Left cardiac atrium (tissue), 4 donors: ENCODE measurements at regions not wholly inside any gene's neighbourhood (a gene's known extent, or its start where the extent isn't known, plus 50 kb on each side); places are given as distances from the start of the nearest gene placed in this dataset.
"Not testable (repeated sequence)": the region's sequence is repeated elsewhere in the genome, so short reads cannot be mapped to it uniquely, and the experiment has no call there.

ENCODE experiments used
- ATAC-seq, 2 donors: fragments of 200-7000 bp; cut with Tn5 transposase; one replicate each; pipeline ENCODE4 v1.9.1; 2020; ENCODE audit warnings: mild to moderate bottlenecking in 2 of 2, moderate library complexity in 2 of 2
- DNase-seq: peaks from one replicate; pipeline ENCODE4 v3.0.0-alpha.2; 2020
- intact Hi-C, 2 donors: fragments of 100-400 bp; cut with DNase I; formaldehyde crosslinking; loops; one replicate each; pipeline versions ENCODE4 v1.14.1 to v1.15.1; 2022 to 2023
- donor health status: DM: no; HTN: yes; CAD: no.
- donor health status: DM: no; HTN: yes; CAD: no; lungs with severe emphysema.
- donor health status: DM: yes; HTN: yes; CAD: no.
- donor health status: Dilated cardiomyopathy.

- DNase-seq, result no peak
- intact Hi-C loops, result no loop called here
- no peak for ATAC-seq
Observed at GRCh38 chr11:70597751-70598625, 199.7 kb downstream of the CTTN start.

GRCh38 chr11:70600911-70601415 is 202.6 kb downstream of the CTTN start:
- intact Hi-C loops, ATAC-seq, DNase-seq: not testable (repeated sequence)

- ATAC-seq (no peak), DNase-seq (no peak)
- intact Hi-C loops, result no loop called here
Observed at GRCh38 chr11:70601861-70602538, 203.7 kb downstream of the CTTN start.

- intact Hi-C loops, result no loop called here
- ATAC-seq (no peak), DNase-seq (no peak)
Observed at GRCh38 chr11:70603114-70603755, 204.9 kb downstream of the CTTN start.

GRCh38 chr11:70603756-70604211 is 205.5 kb downstream of the CTTN start:
- intact Hi-C loops, result no loop called here
- no peak for ATAC-seq
- no peak for DNase-seq

GRCh38 chr11:70604221-70604620 is 205.9 kb downstream of the CTTN start:
- intact Hi-C loops, result no loop called here
- no peak for ATAC-seq

GRCh38 chr11:70604630-70605467 is 206.5 kb downstream of the CTTN start:
- ATAC-seq, result no peak
- no peak for DNase-seq
- intact Hi-C loops, result no loop called here

More at GRCh38 chr11:70604221-70604620, 205.9 kb downstream of the CTTN start:
- no peak for DNase-seq

- intact Hi-C loops, result no loop called here
- ATAC-seq (no peak), DNase-seq (no peak)
Observed at GRCh38 chr11:70605468-70605815, 207.1 kb downstream of the CTTN start.

- intact Hi-C loops, result no loop called here
- ATAC-seq (no peak), DNase-seq (no peak)
Observed at GRCh38 chr11:70605846-70606245, 207.5 kb downstream of the CTTN start.

GRCh38 chr11:70606248-70606950 is 208.1 kb downstream of the CTTN start:
- DNase-seq (no peak), ATAC-seq (no peak)
- intact Hi-C loops, result no loop called here

GRCh38 chr11:70606951-70607330 is 208.6 kb downstream of the CTTN start:
- DNase-seq (no peak), ATAC-seq (no peak)
- intact Hi-C loops, result no loop called here

GRCh38 chr11:70607561-70607960 is 209.2 kb downstream of the CTTN start:
- ATAC-seq (no peak), DNase-seq (no peak)
- intact Hi-C loops, result no loop called here

GRCh38 chr11:70608568-70609470 is 210.5 kb downstream of the CTTN start:
- DNase-seq (no peak), ATAC-seq (no peak)
- intact Hi-C loops, result no loop called here

GRCh38 chr11:70610566-70611565 is 212.5 kb downstream of the CTTN start:
- DNase-seq, result no peak
- intact Hi-C loops, result no loop called here
- peak in 1 of 2 donors; percentile 59 for ATAC-seq

- DNase-seq, result no peak
- intact Hi-C loops, result no loop called here
- no peak for ATAC-seq
Observed at GRCh38 chr11:70611821-70612220, 213.5 kb downstream of the CTTN start.

GRCh38 chr11:70612459-70613141 is 214.3 kb downstream of the CTTN start:
- ATAC-seq (no peak), DNase-seq (no peak)
- intact Hi-C loops, result no loop called here
